Limb (tissue), 2 donors: ENCODE measurements at regions not wholly inside any gene's neighbourhood (a gene's known extent, or its start where the extent isn't known, plus 50 kb on each side); places are given as distances from the start of the nearest gene placed in this dataset.
A peak's percentile ranks its signal among the peaks of the same experiment; 100 is the strongest.

Source experiments
- DNase-seq, 2 donors: peaks; one replicate each; pipeline ENCODE4 v3.0.0-alpha.2; 2016; ENCODE audit errors: extremely low spot score in 2 of 2

- DNase-seq: no peak
Measured at GRCh38 chr2:118699447-118700175, 147.8 kb downstream of the EN1 start.

DNA sequence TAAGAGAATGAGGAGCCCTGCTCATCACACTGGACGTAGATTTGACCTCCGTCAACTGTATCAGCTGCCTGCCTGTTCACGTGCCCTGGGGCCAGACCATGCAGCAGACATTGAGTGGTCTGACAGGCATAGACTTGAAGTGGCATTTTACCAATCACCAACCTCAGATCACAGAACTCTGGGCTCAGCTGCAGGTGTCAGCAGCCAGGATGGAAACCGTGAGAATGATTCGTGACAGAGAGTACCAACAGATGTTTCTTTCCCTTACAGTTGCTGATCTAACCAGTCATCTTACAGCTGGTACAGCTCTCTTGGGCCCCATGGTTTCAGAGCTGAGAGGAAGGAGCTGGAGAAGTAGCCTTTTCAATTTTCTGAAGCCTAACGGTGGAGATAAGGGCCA, 148.9 kb downstream of the EN1 start:
- DNase-seq: no peak

DNA sequence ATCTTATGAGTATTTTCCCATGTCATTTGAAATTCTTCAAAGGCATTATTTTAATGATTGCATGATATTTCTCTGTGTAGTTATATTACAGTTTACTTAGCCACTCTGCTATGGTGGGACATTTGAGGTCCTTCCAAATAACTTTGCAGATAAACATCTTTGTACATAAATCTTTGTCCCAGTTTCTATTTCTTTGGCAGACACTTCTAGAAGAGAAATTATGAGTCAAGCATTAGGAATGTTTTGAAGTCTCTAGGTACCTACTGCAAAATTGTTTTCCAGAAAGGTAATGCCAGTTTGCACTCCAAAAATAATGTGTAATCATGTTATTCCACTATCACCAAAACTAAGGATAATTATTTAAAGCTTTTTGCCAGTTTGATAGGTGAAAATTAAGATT, 149.7 kb downstream of the EN1 start:
- DNase-seq: no peak

- no peak for DNase-seq
Measured at GRCh38 chr2:118696786-118697465, 150.5 kb downstream of the EN1 start.

- DNase-seq: no peak
Measured at GRCh38 chr2:118693287-118693822, 154.1 kb downstream of the EN1 start.

GRCh38 chr2:118689874-118690273, 157.6 kb downstream of the EN1 start:
- no peak for DNase-seq

- no peak for DNase-seq
Measured at GRCh38 chr2:118689456-118689855, 158.0 kb downstream of the EN1 start.

DNA sequence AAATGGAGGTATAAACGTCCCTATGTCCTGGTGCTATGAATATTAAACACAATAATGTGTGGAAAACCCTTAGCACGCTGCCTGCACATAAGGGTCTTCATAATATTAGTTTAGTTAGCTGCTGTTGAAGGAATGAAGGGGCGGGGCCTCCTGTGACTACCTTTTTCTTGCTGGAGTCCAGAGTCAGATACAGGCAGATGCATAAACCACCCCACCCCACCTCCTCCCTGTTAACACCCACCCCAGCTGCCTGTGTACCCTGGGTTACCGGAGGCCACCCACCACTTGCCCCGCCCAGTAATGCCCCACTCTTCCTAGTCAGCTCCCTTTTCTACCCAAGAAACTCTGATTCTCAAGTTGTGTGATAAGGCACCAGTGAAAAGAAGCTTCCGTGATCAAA, 158.4 kb downstream of the EN1 start:
- DNase-seq: no peak

- no peak for DNase-seq
Measured at GRCh38 chr2:118687698-118688097, 159.8 kb downstream of the EN1 start.

GRCh38 chr2:118687192-118687591, 160.3 kb downstream of the EN1 start:
- no peak for DNase-seq

DNA sequence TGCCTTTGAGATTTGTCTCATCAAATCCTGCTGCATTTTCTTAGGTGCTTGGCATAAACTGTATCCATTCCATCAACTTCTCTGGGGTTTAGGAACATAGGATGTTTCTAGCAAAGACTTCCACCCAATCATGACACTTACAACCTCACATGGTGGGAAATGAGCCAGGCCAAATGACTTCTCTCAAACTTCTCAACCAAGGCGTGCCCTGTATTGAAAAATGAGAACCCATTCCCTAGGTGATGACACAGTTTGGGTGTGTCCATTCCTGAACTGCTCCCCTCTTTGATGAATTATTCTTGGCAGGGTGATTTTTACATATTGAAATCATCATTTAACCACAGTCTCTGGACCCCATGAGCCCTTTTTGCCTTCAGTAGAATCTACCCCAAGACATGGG, 161.1 kb downstream of the EN1 start:
- no peak for DNase-seq

DNA sequence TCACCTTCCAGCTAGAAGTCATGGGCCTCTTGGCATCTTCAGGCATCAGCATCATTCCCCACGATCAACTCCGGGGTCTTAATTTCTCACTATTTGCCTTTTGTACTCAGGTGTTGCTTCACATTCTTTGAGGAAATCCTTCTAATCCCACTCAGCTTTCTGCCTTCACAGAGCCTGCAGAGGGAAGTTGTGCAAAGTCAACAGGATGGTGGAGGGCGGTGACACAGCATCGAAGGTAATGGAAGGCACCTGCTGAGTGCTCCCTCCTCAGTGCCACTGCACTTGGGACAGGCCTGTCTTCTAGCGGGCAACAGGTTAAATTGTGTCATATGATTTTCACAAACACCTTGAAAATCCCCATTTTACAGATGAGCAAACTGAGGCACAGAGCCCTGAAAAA, 164.0 kb downstream of the EN1 start:
- DNase-seq: no peak

- DNase-seq: no peak
Measured at GRCh38 chr2:118678985-118679384, 168.5 kb downstream of the EN1 start.

- no peak for DNase-seq
Measured at GRCh38 chr2:118677546-118677945, 169.9 kb downstream of the EN1 start.

GRCh38 chr2:118675531-118675930, 171.9 kb downstream of the EN1 start:
- DNase-seq: no peak

- DNase-seq: no peak
Measured at GRCh38 chr2:118672571-118673158, 174.8 kb downstream of the EN1 start.

GRCh38 chr2:118671701-118672454, 175.6 kb downstream of the EN1 start:
- DNase-seq: peak in 1 of 2 donors; percentile 45

GRCh38 chr2:118670838-118671237, 176.6 kb downstream of the EN1 start:
- peak; percentile 56 to 81 for DNase-seq

GRCh38 chr2:118670276-118670675, 177.2 kb downstream of the EN1 start:
- DNase-seq: peak in 1 of 2 donors; percentile 8

DNA sequence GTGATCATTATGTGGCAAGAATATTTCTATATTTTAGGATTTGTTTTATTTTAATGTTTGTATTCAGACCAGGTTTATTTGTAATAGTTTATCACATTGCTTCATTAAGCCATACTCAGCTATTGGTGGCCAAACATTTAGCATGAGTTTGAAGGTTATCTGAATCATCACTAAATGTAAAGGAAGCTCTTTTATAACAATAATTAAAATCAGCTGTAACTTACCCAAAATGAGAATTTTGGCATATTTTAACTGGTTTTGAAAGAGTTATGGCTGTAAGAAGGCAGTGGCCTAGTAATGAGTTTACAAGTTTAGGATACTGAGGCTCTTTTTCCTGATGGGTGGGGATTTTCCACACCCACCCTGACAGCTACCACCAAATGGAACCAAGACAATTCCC, 177.8 kb downstream of the EN1 start:
- no peak for DNase-seq
